Aorta (tissue), 5 donors: ENCODE measurements at regions not wholly inside any gene's neighbourhood (a gene's known extent, or its start where the extent isn't known, plus 50 kb on each side); places are given as distances from the start of the nearest gene placed in this dataset.

Experiments used
- ATAC-seq: fragments of 200-7000 bp; cut with Tn5 transposase; one replicate; pipeline ENCODE4 v1.9.1; 2022; ENCODE audit warnings: moderate library complexity; ENCODE audit not compliant: low FRiP score
- DNase-seq, 2 donors: peaks; one replicate each; pipeline ENCODE4 v3.0.0-alpha.2; 2020
- H3K27ac ChIP-seq, 2 donors: one replicate each; pipeline ENCODE4 v1.5.1; 2013; ENCODE audit warnings: low read length in 2 of 2, mild to moderate bottlenecking in 2 of 2, moderate library complexity in 2 of 2, control low read depth in 1 of 2, inconsistent platforms in 1 of 2, low read depth in 1 of 2
- H3K27me3 ChIP-seq, 2 donors: one replicate each; pipeline ENCODE4 v1.6.1; 2013; ENCODE audit warnings: control low read depth in 1 of 2, low read length in 1 of 2, mild to moderate bottlenecking in 1 of 2, moderate library complexity in 1 of 2; ENCODE audit not compliant: insufficient read depth in 2 of 2, control insufficient read depth in 1 of 2
- H3K36me3 ChIP-seq, 2 donors: one replicate each; pipeline ENCODE4 v1.6.1; 2013; ENCODE audit warnings: control low read depth in 1 of 2, low read length in 1 of 2, mild to moderate bottlenecking in 1 of 2; ENCODE audit not compliant: insufficient read depth in 2 of 2, control insufficient read depth in 1 of 2
- H3K4me1 ChIP-seq, 2 donors: one replicate each; pipeline ENCODE4 v1.6.1; 2013; ENCODE audit warnings: low read length in 2 of 2, control low read depth in 1 of 2, mild to moderate bottlenecking in 1 of 2, moderate library complexity in 1 of 2; ENCODE audit not compliant: insufficient read depth in 2 of 2, control insufficient read depth in 1 of 2
- H3K4me3 ChIP-seq, 2 donors: one replicate each; pipeline ENCODE4 v1.5.1; 2013; ENCODE audit warnings: low read length in 2 of 2, control low read depth in 1 of 2, mild to moderate bottlenecking in 1 of 2
- H3K9me3 ChIP-seq: one replicate; pipeline ENCODE4 v1.6.1; 2013; ENCODE audit warnings: mild to moderate bottlenecking, low read length; ENCODE audit not compliant: control insufficient read depth
- WGBS, 2 donors: extraction: QIAGEN DNeasy Blood & Tissue Kit; methylation state at CpG; one replicate each; pipeline ENCODE4 v1.1.7; 2013; 5-methylcytosine and 5-hydroxymethylcytosine counted together
- intact Hi-C, 2 donors: fragments of 100-400 bp; cut with DNase I; formaldehyde crosslinking; loops; one replicate each; pipeline versions ENCODE4 v1.14.2 to v1.15.0; 2022
- donor health status: healthy with polysubstance abuse.
- donor health status: Bipolar disorder and iron deficiency.
- donor health status: DM: no; HTN: no; CAD: no.
- donor health status: DM: no; HTN: no; CAD: no.
- donor health status: DM: yes; HTN: yes; CAD: no.

DNA sequence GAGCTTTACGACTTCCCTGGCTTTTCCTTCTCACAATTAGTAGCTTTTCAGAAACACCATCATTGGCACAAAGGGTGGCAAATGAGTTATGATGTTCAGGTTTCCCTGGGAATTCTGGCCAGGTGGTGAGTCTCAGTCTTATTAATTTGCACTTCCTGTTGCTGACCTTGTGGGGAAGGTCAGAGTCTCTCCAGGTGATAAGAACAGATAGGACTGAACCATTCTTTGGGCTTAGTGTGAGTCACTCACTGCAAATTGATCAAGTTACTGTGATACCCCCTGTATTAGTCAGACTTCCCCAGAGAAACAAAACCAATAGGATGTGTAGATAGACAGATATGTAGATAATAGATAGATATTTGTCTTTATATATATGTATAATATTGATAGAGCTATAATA, 53.8 kb upstream of the RANBP3L start:
- intact Hi-C loops: no loop called here
- H3K27ac ChIP-seq: no peak overlapping the region
- H3K36me3 ChIP-seq: no peaks in the 10 kb centered on the region
- H3K27me3 ChIP-seq: no peaks in the 10 kb centered on the region
- DNase-seq: no peak
- ATAC-seq: no peak
- 96% methylated on average over 1 of the region's 1 CpG for WGBS, 2 donors
- no peaks in the 10 kb centered on the region for H3K9me3 ChIP-seq
- no peak overlapping the region for H3K4me3 ChIP-seq
- H3K4me1 ChIP-seq: no peaks in the 10 kb centered on the region

DNA sequence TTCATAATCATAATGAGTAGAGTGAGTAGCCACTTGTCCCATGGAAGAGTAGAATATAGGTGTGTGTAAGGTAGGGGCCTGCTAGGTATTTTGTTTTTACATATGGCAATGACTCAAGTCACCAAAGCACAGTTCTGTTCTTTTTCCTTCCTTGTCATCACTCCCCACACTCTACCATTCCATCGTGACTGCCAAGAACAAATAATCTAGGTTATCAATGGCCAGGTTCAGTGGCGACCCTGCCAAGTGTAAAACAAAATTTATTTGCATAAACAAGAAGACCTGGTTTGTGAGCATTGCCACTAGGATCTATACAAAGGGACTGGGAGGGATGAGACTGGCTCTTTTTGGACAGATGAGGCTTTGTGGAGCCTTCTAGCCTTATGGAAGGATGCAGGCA, 55.2 kb upstream of the RANBP3L start:
- WGBS, 2 donors: 75 to 79% methylated on average over 2 of the region's 2 CpGs
- Histone ChIP-seq H3K27me3 (no peaks in the 10 kb centered on the region), H3K36me3 (no peaks in the 10 kb centered on the region), H3K9me3 (no peaks in the 10 kb centered on the region), H3K27ac (no peak overlapping the region), H3K4me3 (no peak overlapping the region), H3K4me1 (no peaks in the 10 kb centered on the region)
- DNase-seq (no peak), ATAC-seq (no peak)
- intact Hi-C loops: no loop called here

DNA sequence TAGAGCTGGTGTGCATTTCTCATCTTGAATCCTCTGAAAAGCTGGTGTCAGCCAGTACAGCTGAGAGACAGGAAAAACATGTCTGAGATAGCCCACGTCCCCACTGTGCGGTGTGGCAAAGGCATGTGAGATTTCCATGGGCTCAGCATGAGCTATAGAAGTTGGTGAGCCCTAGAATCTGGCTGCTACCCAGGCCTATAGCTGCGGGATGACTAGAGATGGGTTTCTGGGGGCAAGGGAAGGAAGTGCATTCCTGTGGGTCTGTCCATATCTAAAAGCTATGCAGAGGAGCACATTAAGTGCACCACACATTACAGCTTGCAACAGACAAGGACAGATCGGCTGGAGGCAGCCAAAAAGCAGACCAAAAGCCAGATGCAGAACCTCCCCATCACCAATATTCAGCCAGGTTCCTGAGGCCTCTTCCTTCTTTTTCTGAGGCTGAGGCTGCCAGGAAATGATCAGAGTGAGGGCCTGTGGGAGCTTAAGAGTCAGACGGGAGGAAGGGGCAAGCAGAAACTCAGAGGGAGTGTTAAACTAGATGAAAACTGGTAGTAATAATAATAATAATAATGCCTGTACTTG, 55.8 kb upstream of the RANBP3L start:
- no peaks in the 10 kb centered on the region for H3K36me3 ChIP-seq
- DNase-seq (no peak), ATAC-seq (no peak)
- H3K4me3 ChIP-seq: no peak overlapping the region
- WGBS, 2 donors: 47 to 66% methylated on average over 5 of the region's 5 CpGs
- intact Hi-C loops: no loop called here
- no peak overlapping the region for H3K27ac ChIP-seq
- H3K27me3 ChIP-seq: no peaks in the 10 kb centered on the region
- no peaks in the 10 kb centered on the region for H3K4me1 ChIP-seq
- H3K9me3 ChIP-seq: no peaks in the 10 kb centered on the region

- H3K27ac ChIP-seq: no peak overlapping the region
- no peaks in the 10 kb centered on the region for H3K4me1 ChIP-seq
- 90 to 94% methylated on average over 6 of the region's 6 CpGs for WGBS, 2 donors
- ATAC-seq: no peak
- no peak for DNase-seq
- H3K27me3 ChIP-seq: no peaks in the 10 kb centered on the region
- no peak overlapping the region for H3K4me3 ChIP-seq
- intact Hi-C loops: no loop called here
- no peaks in the 10 kb centered on the region for H3K9me3 ChIP-seq
- no peaks in the 10 kb centered on the region for H3K36me3 ChIP-seq
These were observed 57.6 kb upstream of the RANBP3L start for GRCh38 chr5:36359267-36359666.

- WGBS, 2 donors: 83 to 90% methylated on average over 1 of the region's 1 CpG
- H3K4me1 ChIP-seq: no peaks in the 10 kb centered on the region
- no peak overlapping the region for H3K27ac ChIP-seq
- no peaks in the 10 kb centered on the region for H3K36me3 ChIP-seq
- no peak overlapping the region for H3K4me3 ChIP-seq
- DNase-seq: no peak
- no peak for ATAC-seq
- intact Hi-C loops: no loop called here
- no peaks in the 10 kb centered on the region for H3K27me3 ChIP-seq
- no peaks in the 10 kb centered on the region for H3K9me3 ChIP-seq
These were observed 58.6 kb upstream of the RANBP3L start for GRCh38 chr5:36360307-36360706.

DNA sequence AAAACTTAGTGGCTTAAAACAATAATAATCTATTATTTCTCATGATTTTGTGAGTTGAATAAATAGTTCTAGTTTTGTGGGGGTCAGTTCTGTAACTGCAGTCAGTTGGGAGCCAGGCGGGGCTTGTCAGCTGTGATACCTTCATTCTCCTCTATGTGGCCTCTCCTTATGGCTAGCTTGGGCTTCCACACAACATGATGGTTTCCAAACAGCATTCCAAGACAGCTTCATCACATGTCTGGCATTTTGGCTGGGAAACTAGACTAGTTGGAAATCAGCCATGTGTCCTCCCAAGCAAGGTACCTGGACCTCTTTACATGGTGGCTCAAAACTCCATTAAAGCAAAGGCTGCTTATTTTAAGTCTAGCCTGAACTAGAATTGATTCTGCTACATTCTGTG, 61.4 kb upstream of the RANBP3L start:
- no peaks in the 10 kb centered on the region for H3K36me3 ChIP-seq
- 89 to 95% methylated on average over 1 of the region's 1 CpG for WGBS, 2 donors
- ATAC-seq: no peak
- H3K4me1 ChIP-seq: peaks cover 0 to 10% of the 10 kb centered on the region in 2 donors
- no peaks in the 10 kb centered on the region for H3K27me3 ChIP-seq
- H3K9me3 ChIP-seq: no peaks in the 10 kb centered on the region
- H3K27ac ChIP-seq: peak overlapping the region in 1 of 2 donors; percentile 17
- no peak for DNase-seq
- intact Hi-C loops: no loop called here
- H3K4me3 ChIP-seq: no peak overlapping the region

GRCh38 chr5:36363744-36364143, 62.0 kb upstream of the RANBP3L start:
- Histone ChIP-seq H3K36me3 (no peaks in the 10 kb centered on the region), H3K4me3 (no peak overlapping the region), H3K27me3 (no peaks in the 10 kb centered on the region), H3K27ac (no peak overlapping the region), H3K4me1 (peaks cover 0 to 10% of the 10 kb centered on the region in 2 donors), H3K9me3 (no peaks in the 10 kb centered on the region)
- intact Hi-C loops: no loop called here
- no peak for ATAC-seq
- no peak for DNase-seq
- whole genome bisulfite sequencing, 2 donors: 52 to 53% methylated on average over 2 of the region's 2 CpGs

DNA sequence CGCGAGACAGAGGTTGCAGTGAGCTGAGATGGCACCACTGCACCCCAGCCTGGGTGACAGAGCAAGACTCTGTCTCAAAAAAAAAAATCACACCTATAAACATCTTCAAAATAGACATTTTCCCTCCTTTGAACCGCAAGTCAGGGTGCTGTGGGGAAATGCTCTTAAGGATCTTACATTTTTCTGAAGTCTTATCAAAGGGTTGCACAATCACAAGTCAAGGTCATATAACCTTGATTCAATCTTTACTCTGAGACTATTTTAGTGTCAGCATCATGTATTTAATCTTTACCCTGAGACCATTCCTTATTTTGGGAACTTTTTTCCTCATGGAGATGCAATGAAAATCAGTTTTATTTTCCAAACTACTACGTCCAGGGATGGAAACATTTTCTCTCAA, 62.8 kb upstream of the RANBP3L start:
- H3K4me3 ChIP-seq: no peak overlapping the region
- H3K9me3 ChIP-seq: no peaks in the 10 kb centered on the region
- no peak overlapping the region for H3K27ac ChIP-seq
- ATAC-seq (no peak), DNase-seq (no peak)
- H3K4me1 ChIP-seq: peaks cover 0 to 10% of the 10 kb centered on the region in 2 donors
- no peaks in the 10 kb centered on the region for H3K36me3 ChIP-seq
- WGBS, 2 donors: 62 to 73% methylated on average over 4 of the region's 4 CpGs
- intact Hi-C loops: no loop called here
- H3K27me3 ChIP-seq: no peaks in the 10 kb centered on the region

DNA sequence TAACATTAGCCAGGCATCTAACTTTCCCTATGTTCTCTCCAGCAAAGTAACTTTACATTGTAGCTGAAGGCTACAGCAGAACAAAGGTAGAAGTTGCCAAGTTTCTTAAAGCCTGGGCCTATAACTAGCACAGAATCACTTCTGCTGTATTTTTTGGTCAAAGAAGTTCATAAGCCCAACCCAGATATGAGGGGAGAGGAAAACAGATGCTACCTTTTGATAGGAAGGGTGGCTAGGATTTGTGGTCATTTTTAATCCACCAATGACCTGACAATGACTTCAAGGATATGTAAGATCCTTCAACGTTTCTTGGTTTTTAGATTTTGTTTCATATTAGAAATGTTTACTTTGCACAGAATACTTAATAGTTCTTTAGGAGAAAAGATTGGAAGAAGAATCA, 64.2 kb upstream of the RANBP3L start:
- H3K4me1 ChIP-seq: peaks cover 0 to 10% of the 10 kb centered on the region in 2 donors

More for the DNA sequence above, 64.2 kb upstream of the RANBP3L start:
- 49 to 61% methylated on average over 1 of the region's 1 CpG for WGBS, 2 donors
- DNase-seq (no peak), ATAC-seq (no peak)
- H3K4me3 ChIP-seq: no peak overlapping the region
- H3K9me3 ChIP-seq: no peaks in the 10 kb centered on the region
- intact Hi-C loops: no loop called here
- no peaks in the 10 kb centered on the region for H3K27me3 ChIP-seq
- no peaks in the 10 kb centered on the region for H3K36me3 ChIP-seq
- no peak overlapping the region for H3K27ac ChIP-seq
